Astrocyte (in vitro differentiated cells and primary cell): ENCODE measurements at regions not wholly inside any gene's neighbourhood (a gene's known extent, or its start where the extent isn't known, plus 50 kb on each side); places are given as distances from the start of the nearest gene placed in this dataset.
A peak's percentile ranks its signal among the peaks of the same experiment; 100 is the strongest.

Source experiments
- DNase-seq: peaks from one replicate; pipeline ENCODE4 v3.0.0-alpha.2; 2010; ENCODE audit warnings: low read depth
- FAIRE-seq: peaks from 2 replicates; lab custom pipeline; 2011; peaks lifted over from hg19 to GRCh38; lab: Jason Lieb, UNC
- H2AFZ ChIP-seq: 2 replicates; pipeline ENCODE4 v1.6.0; 2012; ENCODE audit warnings: low read depth, low read length, inconsistent platforms
- H3K27ac ChIP-seq: 2 replicates; pipeline ENCODE4 v1.5.1; 2011; ENCODE audit warnings: low read depth, low read length, inconsistent platforms
- H3K27me3 ChIP-seq: 2 replicates; pipeline ENCODE4 v1.6.0; 2011; ENCODE audit warnings: low read length, inconsistent platforms; ENCODE audit not compliant: insufficient read depth
- H3K36me3 ChIP-seq: 2 replicates; pipeline ENCODE4 v1.5.1; 2011; ENCODE audit warnings: low read length, inconsistent platforms; ENCODE audit not compliant: insufficient read depth
- H3K4me1 ChIP-seq: 2 replicates; pipeline ENCODE4 v1.5.1; 2011; ENCODE audit warnings: low read length, inconsistent platforms; ENCODE audit not compliant: insufficient read depth
- H3K4me2 ChIP-seq: 2 replicates; pipeline ENCODE4 v1.6.0; 2012; ENCODE audit warnings: low read length, inconsistent platforms
- H3K4me3 ChIP-seq: 2 replicates; pipeline ENCODE4 v1.5.1; 2011; ENCODE audit warnings: low read depth, mild to moderate bottlenecking, low read length, inconsistent platforms; ENCODE audit not compliant: insufficient read depth
- H3K79me2 ChIP-seq: 2 replicates; pipeline ENCODE4 v1.6.0; 2012; ENCODE audit warnings: mild to moderate bottlenecking, low read length, inconsistent platforms; ENCODE audit not compliant: insufficient read depth
- H3K9ac ChIP-seq: 2 replicates; pipeline ENCODE4 v1.6.0; 2012; ENCODE audit warnings: mild to moderate bottlenecking, low read length, inconsistent platforms
- H3K9me3 ChIP-seq: 2 replicates; pipeline ENCODE4 v1.5.1; 2012; ENCODE audit warnings: low read depth, mild to moderate bottlenecking, low read length, inconsistent platforms; ENCODE audit not compliant: insufficient read depth
- H4K20me1 ChIP-seq: 2 replicates; pipeline ENCODE4 v1.6.0; 2012; ENCODE audit warnings: low read length, inconsistent platforms; ENCODE audit not compliant: insufficient read depth
- H3K27ac Mint-ChIP-seq: one replicate; pipeline ENCODE4 v1.8.0; 2021; ENCODE audit warnings: mild to moderate bottlenecking, mixed read lengths; ENCODE audit not compliant: unreplicated experiment
- H3K27me3 Mint-ChIP-seq: one replicate; pipeline ENCODE4 v1.8.0; 2021; ENCODE audit warnings: low read depth, mixed read lengths; ENCODE audit not compliant: unreplicated experiment
- H3K36me3 Mint-ChIP-seq: one replicate; pipeline ENCODE4 v1.8.0; 2021; ENCODE audit warnings: low read depth, mixed read lengths; ENCODE audit not compliant: unreplicated experiment
- H3K4me1 Mint-ChIP-seq: one replicate; pipeline ENCODE4 v1.8.0; 2021; ENCODE audit warnings: low read depth, mixed read lengths; ENCODE audit not compliant: unreplicated experiment
- H3K4me3 Mint-ChIP-seq: one replicate; pipeline ENCODE4 v1.8.0; 2021; ENCODE audit warnings: mild to moderate bottlenecking, moderate library complexity, mixed read lengths; ENCODE audit not compliant: unreplicated experiment
- H3K9me3 Mint-ChIP-seq: one replicate; pipeline ENCODE4 v1.8.0; 2021; ENCODE audit warnings: mild to moderate bottlenecking, mixed read lengths; ENCODE audit not compliant: unreplicated experiment
- EZH2 ChIP-seq: IDR thresholded peaks from 2 replicates; pipeline ENCODE4 v1.6.1; 2012; ENCODE audit warnings: mild to moderate bottlenecking, low read length, inconsistent platforms; ENCODE audit not compliant: insufficient read depth
- TF ChIP-seq, protein P1 (sequence below): IDR thresholded peaks from 2 replicates; pipeline ENCODE4 v1.5.1; 2011; ENCODE audit warnings: low read depth, mild to moderate bottlenecking, inconsistent platforms, low read length, moderate library complexity; ENCODE audit not compliant: insufficient read depth

- Histone ChIP-seq H3K4me2 (no peak overlapping the region), H3K79me2 (no peaks in the 10 kb centered on the region), H2AFZ (no peak overlapping the region), H3K36me3 (no peaks in the 10 kb centered on the region), H3K9me3 (no peaks in the 10 kb centered on the region), H4K20me1 (no peaks in the 10 kb centered on the region), H3K9ac (no peak overlapping the region), H3K4me1 (no peaks in the 10 kb centered on the region), H3K27me3 (no peaks in the 10 kb centered on the region), H3K27ac (no peak overlapping the region), H3K4me3 (no peak overlapping the region)
- Mint-ChIP-seq H3K4me1 (no peaks in the 10 kb centered on the region), H3K9me3 (no peaks in the 10 kb centered on the region), H3K27ac (no peak overlapping the region), H3K27me3 (peaks cover 2% of the 10 kb centered on the region), H3K36me3 (no peaks in the 10 kb centered on the region), H3K4me3 (no peak overlapping the region)
- TF ChIP-seq, protein P1, sequence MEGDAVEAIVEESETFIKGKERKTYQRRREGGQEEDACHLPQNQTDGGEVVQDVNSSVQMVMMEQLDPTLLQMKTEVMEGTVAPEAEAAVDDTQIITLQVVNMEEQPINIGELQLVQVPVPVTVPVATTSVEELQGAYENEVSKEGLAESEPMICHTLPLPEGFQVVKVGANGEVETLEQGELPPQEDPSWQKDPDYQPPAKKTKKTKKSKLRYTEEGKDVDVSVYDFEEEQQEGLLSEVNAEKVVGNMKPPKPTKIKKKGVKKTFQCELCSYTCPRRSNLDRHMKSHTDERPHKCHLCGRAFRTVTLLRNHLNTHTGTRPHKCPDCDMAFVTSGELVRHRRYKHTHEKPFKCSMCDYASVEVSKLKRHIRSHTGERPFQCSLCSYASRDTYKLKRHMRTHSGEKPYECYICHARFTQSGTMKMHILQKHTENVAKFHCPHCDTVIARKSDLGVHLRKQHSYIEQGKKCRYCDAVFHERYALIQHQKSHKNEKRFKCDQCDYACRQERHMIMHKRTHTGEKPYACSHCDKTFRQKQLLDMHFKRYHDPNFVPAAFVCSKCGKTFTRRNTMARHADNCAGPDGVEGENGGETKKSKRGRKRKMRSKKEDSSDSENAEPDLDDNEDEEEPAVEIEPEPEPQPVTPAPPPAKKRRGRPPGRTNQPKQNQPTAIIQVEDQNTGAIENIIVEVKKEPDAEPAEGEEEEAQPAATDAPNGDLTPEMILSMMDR, result peak; percentile 10
- TF ChIP-seq EZH2, result no peak
- no peak for DNase-seq
- no peak for FAIRE-seq
Measured at GRCh38 chr11:30131535-30131934, 99.3 kb upstream of the FSHB start.

- no peak overlapping the region for H3K4me3 Mint-ChIP-seq
- no peaks in the 10 kb centered on the region for H3K4me1 ChIP-seq
- H3K9me3 ChIP-seq, result no peaks in the 10 kb centered on the region
- no peaks in the 10 kb centered on the region for H3K27me3 ChIP-seq
- no peaks in the 10 kb centered on the region for H4K20me1 ChIP-seq
- no peaks in the 10 kb centered on the region for H3K36me3 Mint-ChIP-seq
- no peak for FAIRE-seq
- no peaks in the 10 kb centered on the region for H3K27me3 Mint-ChIP-seq
- TF ChIP-seq, protein P1, result no peak
- TF ChIP-seq EZH2, result no peak
- no peak overlapping the region for H3K4me3 ChIP-seq
- no peak overlapping the region for H3K4me2 ChIP-seq
- no peaks in the 10 kb centered on the region for H3K36me3 ChIP-seq
- no peaks in the 10 kb centered on the region for H3K9me3 Mint-ChIP-seq
- no peak overlapping the region for H3K9ac ChIP-seq
- H3K27ac ChIP-seq, result no peak overlapping the region
- no peak for DNase-seq
- no peaks in the 10 kb centered on the region for H3K4me1 Mint-ChIP-seq
- no peak overlapping the region for H3K27ac Mint-ChIP-seq
- H2AFZ ChIP-seq, result no peak overlapping the region
- no peaks in the 10 kb centered on the region for H3K79me2 ChIP-seq
Measured at GRCh38 chr11:30133281-30133680, 97.5 kb upstream of the FSHB start.

GRCh38 chr11:30143098-30143705 is 87.6 kb upstream of the FSHB start:
- Histone ChIP-seq H4K20me1 (no peaks in the 10 kb centered on the region), H3K27ac (no peak overlapping the region), H3K9me3 (no peaks in the 10 kb centered on the region), H3K79me2 (no peaks in the 10 kb centered on the region), H3K27me3 (no peaks in the 10 kb centered on the region), H3K4me2 (no peak overlapping the region), H3K36me3 (no peaks in the 10 kb centered on the region), H3K4me1 (no peaks in the 10 kb centered on the region), H2AFZ (no peak overlapping the region), H3K4me3 (no peak overlapping the region), H3K9ac (no peak overlapping the region)
- Mint-ChIP-seq H3K4me3 (no peak overlapping the region), H3K27ac (no peak overlapping the region), H3K9me3 (no peaks in the 10 kb centered on the region), H3K4me1 (no peaks in the 10 kb centered on the region), H3K27me3 (peaks cover 4% of the 10 kb centered on the region), H3K36me3 (no peaks in the 10 kb centered on the region)
- no peak for FAIRE-seq
- no peak for DNase-seq
- TF ChIP-seq, protein P1, result peak; percentile 82
- TF ChIP-seq EZH2, result no peak
